Mucosa of descending colon (tissue), 3 donors: ENCODE measurements at regions not wholly inside any gene's neighbourhood (a gene's known extent, or its start where the extent isn't known, plus 50 kb on each side); places are given as distances from the start of the nearest gene placed in this dataset.
"Not testable (repeated sequence)": the region's sequence is repeated elsewhere in the genome, so short reads cannot be mapped to it uniquely, and the experiment has no call there.

ENCODE experiments used
- ATAC-seq: fragments of 200-7000 bp; cut with Tn5 transposase; one replicate; pipeline ENCODE4 v1.9.1; 2020; ENCODE audit warnings: mild to moderate bottlenecking, moderate library complexity
- DNase-seq, 3 donors: peaks; one replicate each; pipeline ENCODE4 v3.0.0-alpha.2; 2020
- H3K36me3 ChIP-seq: fragments of 200-600 bp; one replicate; pipeline ENCODE4 v1.8.0; 2021; ENCODE audit warnings: low read depth, mild to moderate bottlenecking
- H3K4me1 ChIP-seq: fragments of 200-600 bp; one replicate; pipeline ENCODE4 v1.8.0; 2021; ENCODE audit warnings: low read depth, mild to moderate bottlenecking
- H3K4me3 ChIP-seq: fragments of 200-600 bp; one replicate; pipeline ENCODE4 v1.8.0; 2021; ENCODE audit warnings: mild to moderate bottlenecking
- H3K9me3 ChIP-seq: fragments of 200-600 bp; one replicate; pipeline ENCODE4 v1.8.0; 2021; ENCODE audit warnings: mild to moderate bottlenecking
- intact Hi-C, 2 donors: fragments of 100-400 bp; cut with DNase I in 1 of 2; cut with micrococcal nuclease in 1 of 2; formaldehyde crosslinking; loops; one replicate each; pipeline versions ENCODE4 v1.11.0 to v1.11.1; 2022; cut with DNase I, micrococcal nuclease
- TF ChIP-seq, protein P1 (sequence below): fragments of 200-600 bp; IDR thresholded peaks from one replicate; pipeline ENCODE4 v1.8.0; 2022; ENCODE audit warnings: antibody characterized with exemption, mild to moderate bottlenecking
- donor health status: DM: no; HTN: no; CAD: no; lungs with moderate emphysema.
- donor health status: DM: no; HTN: no; CAD: no.
- donor health status: DM: no; HTN: yes; CAD: no.

DNA sequence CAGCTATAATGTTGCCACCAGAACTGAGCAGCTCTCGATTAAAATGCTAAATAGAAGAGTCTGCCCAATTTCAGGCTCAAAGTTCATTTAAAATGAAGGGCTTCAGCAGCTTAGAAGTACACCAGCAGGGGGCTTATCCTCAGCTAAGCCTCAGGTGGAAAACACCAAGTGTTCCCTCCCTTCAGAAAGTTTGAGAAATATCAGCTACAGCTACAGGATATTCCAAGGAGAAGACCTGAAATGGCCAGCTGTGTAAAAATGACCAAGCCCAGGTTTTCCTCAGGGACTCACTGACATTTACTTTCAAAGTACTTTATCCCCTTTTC, 395.4 kb downstream of the DTWD2 start:
- Histone ChIP-seq H3K36me3 (no peaks in the 10 kb centered on the region), H3K4me3 (no peak overlapping the region), H3K4me1 (no peaks in the 10 kb centered on the region), H3K9me3 (no peaks in the 10 kb centered on the region)
- intact Hi-C loops = no loop called here
- no peak for DNase-seq
- ATAC-seq = no peak
- TF ChIP-seq, protein P1, sequence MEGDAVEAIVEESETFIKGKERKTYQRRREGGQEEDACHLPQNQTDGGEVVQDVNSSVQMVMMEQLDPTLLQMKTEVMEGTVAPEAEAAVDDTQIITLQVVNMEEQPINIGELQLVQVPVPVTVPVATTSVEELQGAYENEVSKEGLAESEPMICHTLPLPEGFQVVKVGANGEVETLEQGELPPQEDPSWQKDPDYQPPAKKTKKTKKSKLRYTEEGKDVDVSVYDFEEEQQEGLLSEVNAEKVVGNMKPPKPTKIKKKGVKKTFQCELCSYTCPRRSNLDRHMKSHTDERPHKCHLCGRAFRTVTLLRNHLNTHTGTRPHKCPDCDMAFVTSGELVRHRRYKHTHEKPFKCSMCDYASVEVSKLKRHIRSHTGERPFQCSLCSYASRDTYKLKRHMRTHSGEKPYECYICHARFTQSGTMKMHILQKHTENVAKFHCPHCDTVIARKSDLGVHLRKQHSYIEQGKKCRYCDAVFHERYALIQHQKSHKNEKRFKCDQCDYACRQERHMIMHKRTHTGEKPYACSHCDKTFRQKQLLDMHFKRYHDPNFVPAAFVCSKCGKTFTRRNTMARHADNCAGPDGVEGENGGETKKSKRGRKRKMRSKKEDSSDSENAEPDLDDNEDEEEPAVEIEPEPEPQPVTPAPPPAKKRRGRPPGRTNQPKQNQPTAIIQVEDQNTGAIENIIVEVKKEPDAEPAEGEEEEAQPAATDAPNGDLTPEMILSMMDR = no peak

DNA sequence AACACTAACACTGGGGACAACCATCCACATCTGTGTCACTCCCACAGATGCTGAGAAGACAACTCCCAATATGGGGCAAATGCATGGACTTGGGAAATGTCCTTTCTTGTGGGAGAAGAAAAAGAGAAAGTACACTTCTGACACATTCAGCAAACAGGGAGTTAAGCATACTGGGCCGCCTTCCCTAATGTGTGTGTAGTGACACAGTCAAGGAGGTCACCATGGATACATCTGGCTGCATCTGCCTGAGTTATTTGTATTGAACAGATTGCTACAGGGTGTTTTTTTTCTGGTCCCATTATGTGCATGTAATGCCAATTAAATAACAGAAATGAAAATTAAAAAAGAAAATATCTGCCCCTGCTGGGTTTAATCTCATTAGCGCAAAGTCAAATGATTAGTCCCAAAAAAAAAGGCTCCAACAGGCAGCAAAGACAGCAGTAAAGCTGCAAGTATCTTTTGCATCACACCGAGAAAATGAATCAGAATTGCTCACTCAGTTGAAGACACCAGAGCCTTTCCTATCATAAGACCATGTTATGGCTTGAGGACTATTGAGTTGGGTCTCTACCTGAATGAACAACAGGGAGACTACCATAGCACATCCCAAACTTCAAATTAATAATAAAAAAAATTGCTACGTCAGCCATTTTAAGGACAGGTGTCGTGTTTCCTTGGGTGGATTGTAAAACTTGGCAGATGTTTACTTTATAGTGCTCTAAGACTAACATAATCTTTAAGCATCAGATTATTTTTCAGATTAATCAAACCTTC, 395.9 kb downstream of the DTWD2 start:
- TF ChIP-seq, protein P1 = no peak
- no peak for ATAC-seq
- no peak for DNase-seq
- intact Hi-C loops = no loop called here
- Histone ChIP-seq H3K4me1 (no peaks in the 10 kb centered on the region), H3K36me3 (no peaks in the 10 kb centered on the region), H3K4me3 (no peak overlapping the region), H3K9me3 (no peaks in the 10 kb centered on the region)

DNA sequence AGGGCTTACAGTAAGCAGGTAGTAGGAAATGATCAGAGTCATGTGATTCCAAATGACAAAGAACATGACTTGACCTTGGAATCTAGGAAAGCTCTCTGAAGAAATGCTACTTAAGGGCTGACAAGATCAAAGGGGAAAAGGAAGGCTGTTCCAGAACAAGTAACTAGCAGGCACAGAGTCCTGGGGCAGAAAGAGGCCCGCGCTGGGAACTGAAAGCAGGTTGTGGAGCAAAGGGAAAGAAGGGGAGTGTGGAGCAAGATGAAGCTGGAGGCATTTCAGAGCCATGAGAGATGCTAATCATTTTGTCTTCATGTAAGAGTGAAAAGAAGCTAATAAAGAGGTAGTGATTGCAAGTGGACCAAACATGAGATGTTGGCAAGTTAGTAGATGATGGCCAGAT, 397.5 kb downstream of the DTWD2 start:
- intact Hi-C loops = no loop called here
- DNase-seq = no peak
- no peak overlapping the region for H3K4me3 ChIP-seq
- H3K9me3 ChIP-seq = no peaks in the 10 kb centered on the region
- H3K4me1 ChIP-seq = no peaks in the 10 kb centered on the region
- no peak for ATAC-seq
- no peaks in the 10 kb centered on the region for H3K36me3 ChIP-seq
- TF ChIP-seq, protein P1 = no peak

DNA sequence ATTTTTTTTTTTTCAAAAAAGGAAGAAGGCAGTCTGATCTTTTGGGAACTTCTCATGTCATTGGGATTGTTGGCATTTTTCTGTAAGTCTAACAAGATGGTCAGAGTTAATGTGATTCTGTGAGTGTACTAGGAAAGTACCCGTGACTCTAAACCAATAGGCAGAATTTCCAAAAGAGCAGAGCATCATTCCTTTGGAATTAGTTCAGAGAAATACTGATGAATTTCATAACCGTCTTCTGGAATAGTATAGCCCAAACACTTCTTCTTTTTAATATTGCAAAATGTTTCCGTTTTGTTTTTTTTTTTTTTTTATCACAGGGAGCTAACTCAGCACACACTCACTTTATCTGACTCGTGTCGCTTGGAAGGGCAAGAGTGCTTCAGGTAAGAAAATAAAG, 407.4 kb downstream of the DTWD2 start:
- DNase-seq = no peak
- no peak for ATAC-seq
- TF ChIP-seq, protein P1 = no peak
- no peak overlapping the region for H3K4me3 ChIP-seq
- no peaks in the 10 kb centered on the region for H3K4me1 ChIP-seq
- H3K36me3 ChIP-seq = no peaks in the 10 kb centered on the region
- H3K9me3 ChIP-seq = no peaks in the 10 kb centered on the region
- intact Hi-C loops = no loop called here

DNA sequence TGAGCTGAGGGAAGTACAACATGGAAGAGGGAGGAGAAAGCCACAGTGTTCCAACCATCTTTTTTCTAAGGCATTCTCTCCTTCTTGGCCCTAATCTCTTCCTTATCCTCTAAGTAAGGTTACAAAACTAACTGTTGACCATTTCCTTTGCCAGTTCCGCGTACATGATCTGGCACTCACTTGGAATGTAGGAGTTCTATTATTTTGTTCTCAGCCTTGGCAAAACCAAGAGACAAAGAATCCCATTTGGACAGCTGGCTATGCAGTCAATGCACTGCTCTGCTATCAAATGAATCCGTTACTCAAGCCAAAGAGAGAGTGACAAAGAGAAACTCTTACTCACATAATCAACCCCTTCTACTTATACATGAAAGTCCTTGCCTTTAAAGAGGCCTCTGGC, 410.3 kb downstream of the DTWD2 start:
- Histone ChIP-seq H3K4me1 (no peaks in the 10 kb centered on the region), H3K36me3 (no peaks in the 10 kb centered on the region), H3K4me3 (no peak overlapping the region), H3K9me3 (no peaks in the 10 kb centered on the region)
- TF ChIP-seq, protein P1 = no peak
- DNase-seq = no peak
- intact Hi-C loops = no loop called here
- no peak for ATAC-seq

DNA sequence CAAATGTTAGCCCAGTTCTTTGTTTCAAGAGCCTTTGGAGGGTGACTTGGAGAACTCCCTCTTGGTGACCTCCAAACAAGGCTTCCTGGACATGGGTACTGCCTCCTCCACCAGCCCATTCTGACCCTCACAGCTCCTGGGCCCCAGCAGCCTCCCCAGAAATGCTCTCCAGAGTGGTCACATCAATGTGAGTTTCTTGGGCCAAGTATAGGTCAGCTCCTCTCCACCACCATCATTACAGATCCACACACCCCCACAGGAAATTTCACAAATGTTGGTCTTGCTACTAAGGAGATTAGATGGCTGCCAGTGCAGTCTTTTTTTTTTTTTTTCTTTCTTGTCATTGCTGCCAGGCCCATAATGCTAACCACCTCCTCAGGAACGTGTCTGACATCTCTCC, 410.7 kb downstream of the DTWD2 start:
- no peak for ATAC-seq

DNA sequence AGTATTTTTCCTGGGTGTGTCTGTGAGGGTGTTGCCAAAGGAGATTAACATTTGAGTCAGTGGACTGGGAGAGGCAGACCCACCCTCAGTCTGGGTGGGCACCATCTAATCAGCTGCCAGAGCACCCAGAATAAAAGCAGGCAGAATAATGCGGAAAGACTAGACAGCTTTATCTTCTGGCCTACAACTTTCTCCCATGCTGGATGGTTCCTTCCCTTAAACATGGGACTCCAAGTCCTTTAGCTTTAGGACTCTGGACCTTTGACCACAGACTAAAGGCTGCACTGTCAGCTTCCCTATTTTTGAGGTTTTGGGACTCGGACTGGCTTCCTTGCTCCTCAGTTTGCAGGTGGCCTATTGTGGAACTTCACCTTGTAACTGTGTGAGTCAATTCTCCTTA, 418.1 kb downstream of the DTWD2 start:
- H3K4me1 ChIP-seq, H3K9me3 ChIP-seq, H3K36me3 ChIP-seq, H3K4me3 ChIP-seq, DNase-seq, ATAC-seq, intact Hi-C loops: not testable (repeated sequence)

More for the DNA sequence above, 410.7 kb downstream of the DTWD2 start:
- no peak for DNase-seq
- H3K9me3 ChIP-seq = no peaks in the 10 kb centered on the region
- intact Hi-C loops = no loop called here
- TF ChIP-seq, protein P1 = no peak
- H3K36me3 ChIP-seq = no peaks in the 10 kb centered on the region
- H3K4me3 ChIP-seq = no peak overlapping the region
- no peaks in the 10 kb centered on the region for H3K4me1 ChIP-seq

DNA sequence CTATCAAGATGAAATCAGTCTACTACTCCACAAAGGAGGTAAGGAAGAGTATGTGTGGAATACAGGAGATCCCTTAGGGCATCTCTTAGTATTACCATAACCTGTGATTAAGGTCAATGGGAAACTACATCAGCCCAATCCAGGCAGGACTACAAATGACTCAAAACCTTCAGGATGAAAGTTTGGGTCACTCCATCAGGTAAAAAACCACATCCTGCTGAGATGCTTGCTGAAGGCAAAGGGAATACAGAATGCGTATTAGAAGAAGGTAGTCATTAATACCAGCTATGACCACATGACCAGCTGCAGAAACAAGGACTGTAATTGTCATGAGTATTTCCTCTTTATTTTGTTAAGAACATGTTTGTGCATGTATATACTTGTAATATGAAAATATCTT, 418.8 kb downstream of the DTWD2 start:
- ATAC-seq, H3K4me3 ChIP-seq, H3K36me3 ChIP-seq, H3K9me3 ChIP-seq, DNase-seq, H3K4me1 ChIP-seq, intact Hi-C loops: not testable (repeated sequence)
